GM19467 (cell line): ENCODE measurements at regions not wholly inside any gene's neighbourhood (a gene's known extent, or its start where the extent isn't known, plus 50 kb on each side); places are given as distances from the start of the nearest gene placed in this dataset.

Source experiments
- ATAC-seq: cut with Tn5 transposase; IDR thresholded peaks from one replicate; pipeline ENCODE4 v1.9.1; 2021; ENCODE audit warnings: mild to moderate bottlenecking, moderate library complexity; ENCODE audit not compliant: unreplicated experiment

GRCh38 chr13:24074678-24075077 is 85.8 kb upstream of the SPATA13 start:
- no peak for ATAC-seq

DNA sequence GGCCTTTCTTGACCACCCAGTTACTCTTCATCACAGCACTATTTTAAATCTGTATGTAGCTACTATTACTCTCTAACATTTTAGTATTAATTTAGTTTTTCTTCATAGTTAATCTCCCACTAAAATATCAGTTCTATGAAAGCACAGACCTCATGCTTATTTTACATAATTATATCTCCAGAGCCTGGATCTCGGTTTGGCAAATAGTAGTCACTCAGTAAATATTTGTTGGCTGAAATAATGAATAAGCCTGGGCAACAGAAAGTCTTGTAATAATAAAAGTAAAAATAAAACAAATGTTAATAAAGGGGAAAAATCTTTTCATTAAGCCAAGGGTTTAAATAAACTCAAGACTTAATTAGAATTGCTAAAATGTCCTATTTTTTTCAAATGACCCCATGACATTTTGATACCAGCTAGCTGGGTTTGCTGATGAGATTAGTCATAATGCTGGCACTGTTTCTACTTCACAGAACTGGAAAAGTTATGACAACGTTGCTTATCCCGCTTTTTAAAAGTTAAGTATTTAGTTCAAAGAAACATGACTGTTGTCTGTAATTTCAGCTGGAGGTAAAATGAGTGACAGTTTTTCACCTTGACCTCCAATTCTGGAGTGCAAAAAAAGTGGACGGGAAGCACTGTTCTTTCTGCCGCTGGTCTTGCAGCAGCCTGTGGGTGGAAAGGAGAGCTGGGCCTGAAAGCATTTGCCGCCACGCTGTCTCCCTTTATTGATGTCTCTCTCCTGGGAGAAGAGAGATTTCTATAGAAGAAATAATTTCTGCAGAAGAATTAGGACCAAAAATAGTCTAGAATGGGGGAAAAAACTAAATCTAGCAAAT is 85.2 kb upstream of the SPATA13 start:
- ATAC-seq: no peak

GRCh38 chr13:24076109-24076508 is 84.4 kb upstream of the SPATA13 start:
- ATAC-seq: no peak

GRCh38 chr13:24076636-24077035 is 83.9 kb upstream of the SPATA13 start:
- no peak for ATAC-seq

- ATAC-seq: no peak
Observed at GRCh38 chr13:24080134-24080533, 80.4 kb upstream of the SPATA13 start.

DNA sequence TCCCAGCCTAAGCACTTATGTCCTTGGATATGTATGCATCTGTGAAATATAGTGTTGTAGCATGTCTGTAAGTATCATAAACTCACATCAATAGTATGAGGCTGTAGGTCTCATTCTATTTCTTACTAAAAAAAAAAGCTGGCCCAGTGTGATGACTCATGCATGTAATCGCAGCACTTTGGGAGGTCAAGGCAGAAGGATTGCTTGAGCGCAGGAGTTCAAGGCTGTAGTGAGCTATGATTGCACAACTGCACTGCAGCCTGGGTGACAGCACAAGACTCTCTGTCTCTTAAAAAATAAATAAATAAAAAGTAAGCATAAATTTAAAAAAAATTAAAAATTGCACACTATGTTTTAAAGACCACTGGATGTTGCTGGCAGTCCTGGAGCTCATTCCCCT is 79.1 kb upstream of the SPATA13 start:
- no peak for ATAC-seq

- no peak for ATAC-seq
Observed at GRCh38 chr13:24083141-24083540, 77.4 kb upstream of the SPATA13 start.

DNA sequence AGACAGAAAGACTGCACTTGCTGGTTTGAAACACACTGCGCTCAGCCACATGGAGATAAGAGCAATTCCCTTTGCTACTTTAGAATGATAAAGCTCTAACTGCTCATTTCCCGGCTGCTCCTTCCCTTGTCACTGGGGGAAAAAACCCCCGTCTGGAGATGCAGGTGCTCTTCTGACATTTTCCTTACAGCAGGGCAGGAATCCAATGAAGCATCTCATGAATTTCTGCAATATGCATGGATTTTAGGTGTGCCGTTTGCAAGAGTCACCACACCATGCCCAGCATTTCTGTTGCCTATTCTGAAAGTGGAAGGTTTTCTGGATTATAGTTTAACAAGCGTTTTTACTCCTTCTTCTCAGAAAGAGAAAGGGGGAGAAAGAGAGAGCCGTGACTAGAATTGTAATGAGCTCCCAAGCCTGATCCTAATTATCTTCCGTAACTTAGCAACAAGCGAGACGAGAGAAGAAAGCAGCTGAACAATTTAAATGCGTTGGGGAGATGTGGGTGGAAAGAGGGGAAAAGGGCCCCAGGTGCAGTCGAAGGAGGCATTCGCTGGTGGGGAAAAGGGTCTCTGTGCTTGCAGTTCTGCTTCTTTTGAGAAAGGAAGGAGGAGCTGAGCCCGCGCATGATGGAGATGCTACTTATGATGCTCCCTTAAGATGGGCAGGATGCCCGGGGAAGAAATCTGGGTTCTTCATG is 76.6 kb upstream of the SPATA13 start:
- no peak for ATAC-seq

- ATAC-seq: no peak
Observed at GRCh38 chr13:24085662-24086061, 74.9 kb upstream of the SPATA13 start.

DNA sequence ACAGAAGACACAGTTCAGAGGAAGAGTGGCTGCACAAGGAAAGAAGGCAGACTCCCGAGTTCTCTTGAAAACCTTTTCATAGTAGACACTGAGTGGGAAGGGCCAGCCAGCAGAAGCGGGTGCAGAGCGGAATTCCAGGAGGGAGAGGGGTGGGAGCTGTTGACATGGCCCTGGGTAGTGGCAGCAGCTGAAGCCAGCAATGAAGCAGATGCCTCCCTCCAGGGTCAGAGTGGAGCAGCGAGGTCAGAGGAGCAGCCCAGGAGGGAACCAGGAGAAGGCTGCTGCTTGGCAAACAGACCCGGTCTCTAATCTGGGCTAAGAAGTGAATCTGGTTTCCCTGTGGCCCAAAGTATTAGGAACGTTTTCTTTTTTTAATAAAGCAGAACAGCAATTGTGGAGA is 73.9 kb upstream of the SPATA13 start:
- no peak for ATAC-seq

- ATAC-seq: no peak
Observed at GRCh38 chr13:24087605-24088225, 72.8 kb upstream of the SPATA13 start.

DNA sequence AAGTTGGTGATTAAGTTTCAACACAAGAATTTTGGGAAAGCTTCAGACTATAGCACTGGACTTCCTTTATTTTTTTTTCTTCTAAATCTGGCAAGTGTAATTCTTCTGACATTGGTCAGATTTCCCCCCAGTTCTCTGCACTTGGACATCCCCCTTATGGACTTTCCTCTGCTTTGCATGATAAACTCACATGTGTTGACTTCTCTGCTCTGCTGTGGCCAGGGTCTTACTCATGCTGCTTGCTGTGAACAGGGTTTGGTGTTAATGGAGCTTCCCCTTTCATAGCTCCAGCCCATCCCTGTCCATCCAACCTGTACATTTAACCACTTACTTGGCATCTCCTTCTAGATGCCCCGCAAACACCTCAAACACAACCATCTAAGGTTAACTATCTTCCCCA is 70.5 kb upstream of the SPATA13 start:
- no peak for ATAC-seq

DNA sequence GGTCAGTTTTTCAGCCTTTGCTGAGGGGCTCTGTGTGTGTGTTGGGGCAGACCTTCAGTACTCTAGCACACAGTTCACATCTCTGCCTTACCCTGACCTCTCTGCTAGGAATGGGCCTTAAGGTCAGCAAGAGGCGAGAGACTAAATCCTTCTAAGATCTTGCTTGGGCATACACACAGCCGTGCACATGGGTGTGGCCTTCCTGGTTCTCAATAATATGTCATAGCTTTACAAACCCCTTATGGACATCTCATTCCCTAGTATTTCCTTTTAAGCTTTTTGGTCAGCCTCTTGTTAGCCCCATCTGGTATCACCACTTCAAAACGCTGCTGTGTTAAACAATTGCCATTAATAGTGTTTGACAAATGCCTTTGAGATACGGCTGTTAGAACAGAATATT is 69.4 kb upstream of the SPATA13 start:
- no peak for ATAC-seq

DNA sequence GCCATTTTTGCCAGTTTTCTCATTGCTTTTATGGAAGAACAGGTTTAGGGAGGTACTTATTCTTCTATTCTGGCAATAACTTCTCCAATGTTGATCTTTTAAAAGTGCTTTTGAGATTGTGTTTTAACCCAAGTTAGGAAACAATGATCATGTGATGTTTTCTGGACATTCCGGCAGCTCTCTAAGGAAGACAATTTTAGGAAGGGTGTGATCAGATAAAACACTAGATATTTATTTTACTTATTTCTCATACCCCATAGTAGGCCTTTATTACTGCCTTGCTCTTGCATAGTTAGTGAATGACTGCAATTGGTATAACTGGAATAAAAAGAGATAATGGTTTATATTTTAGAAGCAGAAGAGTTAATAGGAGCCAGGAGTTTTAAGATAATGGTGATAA is 68.4 kb upstream of the SPATA13 start:
- ATAC-seq: no peak

DNA sequence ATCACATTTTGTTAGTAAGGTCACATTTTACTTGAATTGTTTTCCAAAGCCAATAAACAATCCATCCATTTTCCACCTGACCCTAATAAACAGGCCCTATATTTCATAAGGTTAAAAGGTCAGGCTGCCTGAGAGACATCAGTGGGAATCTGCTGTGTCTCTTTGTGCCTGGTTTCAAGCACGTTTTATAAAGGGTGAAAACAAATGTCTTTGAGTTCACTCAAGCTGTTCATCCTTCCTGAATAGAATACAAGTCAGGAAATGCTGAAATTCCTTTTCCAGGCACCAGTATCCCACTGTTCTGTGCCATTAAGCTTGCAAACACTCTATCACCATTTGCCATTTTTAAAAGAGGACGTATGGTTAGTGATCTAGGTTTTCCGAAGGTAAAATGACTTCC is 67.5 kb upstream of the SPATA13 start:
- ATAC-seq: no peak

GRCh38 chr13:24096659-24097058 is 63.9 kb upstream of the SPATA13 start:
- no peak for ATAC-seq

DNA sequence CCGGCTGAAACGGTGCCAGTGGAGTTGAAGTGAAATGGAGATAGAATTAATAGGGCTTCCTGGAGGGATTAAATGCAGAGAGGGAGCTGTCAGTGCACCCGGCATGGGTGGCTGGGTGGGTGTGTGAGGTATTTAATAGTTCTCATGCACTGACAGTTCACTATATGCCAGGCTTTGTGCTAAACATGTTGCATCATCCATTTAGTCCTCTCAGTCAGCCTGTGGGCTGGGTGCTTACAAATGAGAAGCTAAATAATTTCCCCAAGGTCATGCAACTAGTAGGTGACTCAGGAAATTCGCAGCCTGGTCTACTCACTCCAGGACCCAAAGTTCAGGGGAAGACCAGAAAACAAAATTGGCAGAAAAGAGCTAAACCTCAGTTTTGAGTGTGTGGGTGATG is 63.5 kb upstream of the SPATA13 start:
- ATAC-seq: no peak

DNA sequence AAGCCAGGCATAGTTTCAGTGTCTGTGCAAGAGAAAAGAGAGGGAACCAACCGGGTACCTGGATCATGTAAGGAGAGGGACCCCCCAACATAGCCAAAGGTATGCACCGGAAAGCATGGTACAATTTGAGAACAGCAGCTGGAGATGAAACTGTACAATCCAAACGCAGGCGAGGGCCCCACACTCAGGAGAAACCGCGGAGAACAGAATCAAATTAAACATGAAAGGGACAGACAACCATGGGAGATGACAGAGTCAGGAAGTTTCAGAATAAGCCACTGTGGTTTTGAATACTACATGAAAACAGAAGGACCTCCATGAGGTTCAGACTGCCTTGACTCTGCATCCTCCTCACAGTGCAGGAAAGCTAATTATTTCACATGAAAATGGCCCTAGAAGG is 62.9 kb upstream of the SPATA13 start:
- no peak for ATAC-seq

GRCh38 chr13:24099490-24099889 is 61.0 kb upstream of the SPATA13 start:
- no peak for ATAC-seq

GRCh38 chr13:24100188-24100587 is 60.3 kb upstream of the SPATA13 start:
- no peak for ATAC-seq

DNA sequence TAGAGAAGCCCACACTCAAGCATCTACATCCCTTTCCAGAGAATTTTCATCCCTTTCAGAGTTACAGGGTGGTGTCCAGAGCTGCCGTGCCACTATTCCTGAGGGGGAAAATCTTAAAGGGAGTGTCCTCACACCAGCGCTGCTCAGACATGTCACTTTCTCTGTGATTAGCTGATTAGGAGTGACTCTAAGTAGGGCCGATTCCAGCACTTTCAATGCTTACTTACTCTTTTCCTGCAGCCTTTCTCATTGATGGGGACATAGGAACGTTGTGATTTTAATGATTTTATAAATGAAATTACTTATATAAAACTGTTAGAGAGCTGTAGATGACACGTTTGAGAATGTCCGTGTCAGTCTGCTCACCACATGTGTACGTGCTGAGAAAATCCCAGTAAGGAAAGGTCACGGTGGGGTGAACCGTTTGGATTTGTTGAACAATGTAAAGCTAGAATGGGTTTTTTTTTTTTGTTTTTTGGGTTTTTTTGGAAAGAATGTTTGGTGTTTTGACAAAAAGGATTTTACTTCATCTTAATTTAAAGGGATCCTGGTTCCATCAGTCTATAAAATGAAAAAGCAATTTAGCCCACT is 56.6 kb upstream of the SPATA13 start:
- no peak for ATAC-seq

- ATAC-seq: no peak
Observed at GRCh38 chr13:24104723-24105122, 55.8 kb upstream of the SPATA13 start.
